ENCODE measurements at regions not wholly inside any gene's neighbourhood (a gene's known extent, or its start where the extent isn't known, plus 50 kb on each side); places are given as distances from the start of the nearest gene placed in this dataset.
A peak's percentile ranks its signal among the peaks of the same experiment; 100 is the strongest.

DNA sequence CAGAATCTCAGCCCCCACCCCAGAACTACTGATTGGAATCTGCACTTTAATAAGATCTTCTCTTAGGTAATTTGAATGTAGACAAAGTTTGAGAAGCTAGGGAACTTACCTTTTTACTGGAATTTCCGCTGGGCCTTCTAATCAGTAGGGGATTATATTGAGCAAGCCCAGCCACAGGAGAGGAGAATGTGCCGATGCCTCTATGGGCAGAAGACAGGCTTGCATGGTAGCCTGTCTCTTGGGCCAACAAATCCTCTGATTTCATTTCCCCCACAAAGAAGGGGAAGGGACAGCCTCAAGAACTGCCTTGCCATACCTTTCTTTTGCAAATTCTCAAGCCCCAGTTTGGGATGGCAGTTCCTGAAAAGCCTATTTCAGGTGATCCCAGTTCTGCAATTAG, 163.4 kb upstream of the BDNF start:
- no peaks in the 10 kb centered on the region for H3K36me3 Mint-ChIP-seq (ENCODE audit: low read depth)
- H3K4me3 Mint-ChIP-seq (ENCODE audit: unreplicated experiment) = no peak overlapping the region
- H3K27ac Mint-ChIP-seq (ENCODE audit: unreplicated experiment) = no peak overlapping the region
- peaks cover 4% of the 10 kb centered on the region for H3K27me3 Mint-ChIP-seq (ENCODE audit: low read depth)
- no peak for DNase-seq (ENCODE audit: low spot score)
- TF ChIP-seq, protein P1, sequence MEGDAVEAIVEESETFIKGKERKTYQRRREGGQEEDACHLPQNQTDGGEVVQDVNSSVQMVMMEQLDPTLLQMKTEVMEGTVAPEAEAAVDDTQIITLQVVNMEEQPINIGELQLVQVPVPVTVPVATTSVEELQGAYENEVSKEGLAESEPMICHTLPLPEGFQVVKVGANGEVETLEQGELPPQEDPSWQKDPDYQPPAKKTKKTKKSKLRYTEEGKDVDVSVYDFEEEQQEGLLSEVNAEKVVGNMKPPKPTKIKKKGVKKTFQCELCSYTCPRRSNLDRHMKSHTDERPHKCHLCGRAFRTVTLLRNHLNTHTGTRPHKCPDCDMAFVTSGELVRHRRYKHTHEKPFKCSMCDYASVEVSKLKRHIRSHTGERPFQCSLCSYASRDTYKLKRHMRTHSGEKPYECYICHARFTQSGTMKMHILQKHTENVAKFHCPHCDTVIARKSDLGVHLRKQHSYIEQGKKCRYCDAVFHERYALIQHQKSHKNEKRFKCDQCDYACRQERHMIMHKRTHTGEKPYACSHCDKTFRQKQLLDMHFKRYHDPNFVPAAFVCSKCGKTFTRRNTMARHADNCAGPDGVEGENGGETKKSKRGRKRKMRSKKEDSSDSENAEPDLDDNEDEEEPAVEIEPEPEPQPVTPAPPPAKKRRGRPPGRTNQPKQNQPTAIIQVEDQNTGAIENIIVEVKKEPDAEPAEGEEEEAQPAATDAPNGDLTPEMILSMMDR (IDR thresholded peaks at IDR 0.05) = no peak
- no peaks in the 10 kb centered on the region for H3K9me3 Mint-ChIP-seq (ENCODE audit: low read depth)
- peaks cover 6% of the 10 kb centered on the region for H3K4me1 Mint-ChIP-seq (ENCODE audit: low read depth)

DNA sequence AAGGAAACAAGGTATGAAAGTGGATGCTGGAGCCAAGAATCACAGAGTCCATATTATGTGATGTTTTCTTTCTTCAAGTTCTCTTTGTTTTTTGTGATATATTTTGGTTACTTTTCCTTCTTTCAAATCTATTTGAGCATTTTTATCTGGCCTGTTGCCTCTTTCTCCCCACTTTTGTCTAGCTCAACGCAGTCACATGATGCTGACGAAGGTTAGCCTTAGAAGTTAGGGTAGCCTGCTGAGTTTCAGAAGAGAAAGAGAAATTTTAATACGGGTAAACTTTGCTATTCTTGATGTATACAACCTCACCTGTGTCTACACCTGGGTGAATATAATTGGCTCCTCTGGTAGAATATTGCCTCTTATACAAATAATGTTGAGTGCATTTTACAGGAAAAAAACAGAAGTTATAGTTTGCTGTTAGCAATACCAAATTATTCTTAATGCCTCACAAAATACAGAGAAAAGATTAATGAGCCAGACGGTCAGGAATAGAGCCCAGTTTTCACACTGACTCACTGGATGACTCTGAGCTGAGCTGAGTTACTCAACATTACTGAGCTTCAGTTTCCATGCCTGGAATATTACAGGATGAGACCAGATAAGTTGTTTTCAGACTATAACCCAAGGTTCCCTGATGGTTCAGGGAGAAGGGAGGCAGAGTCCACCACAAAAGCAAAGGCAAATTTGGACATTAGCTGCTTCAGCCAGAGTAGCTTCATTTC, 161.6 kb upstream of the BDNF start:
- no peak overlapping the region for H3K4me3 Mint-ChIP-seq (ENCODE audit: unreplicated experiment)
- no peak for DNase-seq (ENCODE audit: low spot score)
- TF ChIP-seq, protein P1 (IDR thresholded peaks at IDR 0.05) = no peak
- no peaks in the 10 kb centered on the region for H3K27me3 Mint-ChIP-seq (ENCODE audit: low read depth)
- H3K4me1 Mint-ChIP-seq (ENCODE audit: low read depth) = peaks cover 6% of the 10 kb centered on the region
- no peaks in the 10 kb centered on the region for H3K36me3 Mint-ChIP-seq (ENCODE audit: low read depth)
- H3K27ac Mint-ChIP-seq (ENCODE audit: unreplicated experiment) = peak overlapping the region; percentile 18
- no peaks in the 10 kb centered on the region for H3K9me3 Mint-ChIP-seq (ENCODE audit: low read depth)

DNA sequence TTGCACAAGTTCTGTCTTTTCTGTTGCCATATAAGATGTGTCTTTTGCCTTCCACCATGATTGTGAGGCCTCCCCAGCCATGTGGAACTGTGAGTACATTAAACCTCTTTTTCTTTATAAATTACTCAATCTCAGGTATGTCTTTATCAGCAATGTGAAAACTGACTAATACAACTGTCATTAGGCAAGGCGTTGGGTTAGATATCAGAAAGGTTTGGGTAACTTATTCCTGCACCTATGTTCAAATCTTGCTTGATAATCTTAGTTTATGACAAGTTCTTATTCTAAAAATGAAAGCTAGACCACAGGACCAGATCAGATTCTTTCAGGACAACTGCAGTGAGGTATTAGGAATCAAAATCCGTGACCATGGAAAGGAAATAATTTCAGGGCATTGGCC, 160.6 kb upstream of the BDNF start:
- no peak for DNase-seq (ENCODE audit: low spot score)
- TF ChIP-seq, protein P1 (IDR thresholded peaks at IDR 0.05) = no peak
- H3K4me1 Mint-ChIP-seq (ENCODE audit: low read depth) = peaks cover 6% of the 10 kb centered on the region
- no peaks in the 10 kb centered on the region for H3K36me3 Mint-ChIP-seq (ENCODE audit: low read depth)
- no peaks in the 10 kb centered on the region for H3K27me3 Mint-ChIP-seq (ENCODE audit: low read depth)
- H3K9me3 Mint-ChIP-seq (ENCODE audit: low read depth) = no peaks in the 10 kb centered on the region
- no peak overlapping the region for H3K27ac Mint-ChIP-seq (ENCODE audit: unreplicated experiment)
- H3K4me3 Mint-ChIP-seq (ENCODE audit: unreplicated experiment) = no peak overlapping the region

DNA sequence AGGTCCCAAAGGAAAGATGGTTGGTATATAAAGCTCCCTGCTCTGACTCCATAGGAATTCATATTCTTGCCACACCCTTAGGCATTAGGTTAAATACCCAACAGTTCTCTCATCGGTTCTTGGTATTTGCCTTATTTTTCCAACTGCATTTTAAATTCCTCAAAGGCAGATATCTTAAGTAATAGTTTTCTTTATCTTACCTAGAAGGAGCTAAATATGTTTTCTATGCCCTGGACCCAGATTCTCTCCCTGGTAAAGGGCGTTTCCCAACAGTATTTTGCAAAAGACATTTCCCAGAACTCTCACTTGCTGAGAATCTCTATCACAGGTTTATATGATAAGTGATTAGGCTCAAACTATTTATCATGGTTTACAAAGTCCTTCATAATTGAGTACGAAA, 158.6 kb upstream of the BDNF start:
- Mint-ChIP-seq H3K9me3 (ENCODE audit: low read depth) (no peaks in the 10 kb centered on the region), H3K4me1 (ENCODE audit: low read depth) (peaks cover 6% of the 10 kb centered on the region), H3K4me3 (ENCODE audit: unreplicated experiment) (no peak overlapping the region), H3K27ac (ENCODE audit: unreplicated experiment) (no peak overlapping the region), H3K36me3 (ENCODE audit: low read depth) (no peaks in the 10 kb centered on the region), H3K27me3 (ENCODE audit: low read depth) (no peaks in the 10 kb centered on the region)
- no peak for DNase-seq (ENCODE audit: low spot score)
- TF ChIP-seq, protein P1 (IDR thresholded peaks at IDR 0.05) = no peak

DNA sequence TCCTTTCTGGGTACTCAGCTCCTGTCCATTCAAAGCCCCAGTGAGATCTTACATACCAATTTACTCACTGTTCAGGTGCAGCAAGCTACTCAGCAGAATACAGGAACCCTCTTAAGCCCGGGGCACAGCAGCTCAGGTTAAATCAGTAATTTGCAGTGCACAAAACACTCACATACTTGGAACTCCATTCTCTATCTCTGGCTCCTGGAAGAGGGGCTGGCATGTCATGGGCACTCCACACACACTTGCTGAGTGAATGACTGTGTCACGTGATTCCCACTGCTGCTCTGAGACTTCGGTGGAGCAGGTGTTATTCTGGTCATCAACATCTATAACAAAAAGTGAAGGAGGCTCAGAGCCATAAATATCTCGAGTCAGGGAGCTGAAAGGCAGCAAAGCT, 157.3 kb upstream of the BDNF start:
- peaks cover 6% of the 10 kb centered on the region for H3K4me1 Mint-ChIP-seq (ENCODE audit: low read depth)
- no peaks in the 10 kb centered on the region for H3K36me3 Mint-ChIP-seq (ENCODE audit: low read depth)
- H3K27ac Mint-ChIP-seq (ENCODE audit: unreplicated experiment) = no peak overlapping the region
- no peak for DNase-seq (ENCODE audit: low spot score)
- H3K9me3 Mint-ChIP-seq (ENCODE audit: low read depth) = no peaks in the 10 kb centered on the region
- peaks cover under 1% of the 10 kb centered on the region for H3K27me3 Mint-ChIP-seq (ENCODE audit: low read depth)
- no peak overlapping the region for H3K4me3 Mint-ChIP-seq (ENCODE audit: unreplicated experiment)
- TF ChIP-seq, protein P1 (IDR thresholded peaks at IDR 0.05) = no peak

Measured in chondrocyte (in vitro differentiated cells).